Right atrium auricular region (tissue), 2 donors: ENCODE measurements at regions not wholly inside any gene's neighbourhood (a gene's known extent, or its start where the extent isn't known, plus 50 kb on each side); places are given as distances from the start of the nearest gene placed in this dataset.
"Not testable (repeated sequence)": the region's sequence is repeated elsewhere in the genome, so short reads cannot be mapped to it uniquely, and the experiment has no call there.

Source experiments
- DNase-seq: peaks from one replicate; pipeline ENCODE4 v3.0.0-alpha.2; 2019; ENCODE audit warnings: low spot score
- H3K27ac ChIP-seq, 2 donors: fragments of 200-600 bp; sonication (generic); 1 replicate in 1 of 2; 2 replicates in 1 of 2; pipeline ENCODE4 v1.5.1; 2016 to 2019
- H3K27me3 ChIP-seq, 2 donors: fragments of 200-600 bp; sonication (generic); one replicate each; pipeline versions ENCODE4 v1.5.1 to v1.6.0; 2017 to 2019
- H3K36me3 ChIP-seq: fragments of 200-600 bp; sonication (generic); one replicate; pipeline ENCODE4 v1.5.1; 2016
- H3K4me1 ChIP-seq, 2 donors: fragments of 200-600 bp; sonication (generic); one replicate each; pipeline versions ENCODE4 v1.5.1 to v1.6.0; 2017 to 2019
- H3K4me3 ChIP-seq, 2 donors: fragments of 200-600 bp; sonication (generic); 1 replicate in 1 of 2; 2 replicates in 1 of 2; pipeline ENCODE4 v1.5.1; 2017 to 2019; ENCODE audit warnings: mild to moderate bottlenecking in 1 of 2, moderate library complexity in 1 of 2
- H3K9me3 ChIP-seq, 2 donors: fragments of 200-600 bp; sonication (generic); one replicate each; pipeline ENCODE4 v1.5.1; 2019

GRCh38 chr1:144065299-144066060 is 93.7 kb upstream of the FAM72C start:
- not testable (repeated sequence) for H3K36me3 ChIP-seq, H3K4me1 ChIP-seq

GRCh38 chr1:144049365-144049764 is 77.6 kb upstream of the FAM72C start:
- not testable (repeated sequence) for H3K9me3 ChIP-seq, DNase-seq

More at GRCh38 chr1:144065299-144066060, 93.7 kb upstream of the FAM72C start:
- not testable (repeated sequence) for DNase-seq, H3K27me3 ChIP-seq, H3K4me3 ChIP-seq, H3K9me3 ChIP-seq, H3K27ac ChIP-seq

GRCh38 chr1:144046645-144047044 is 74.9 kb upstream of the FAM72C start:
- H3K36me3 ChIP-seq, H3K27me3 ChIP-seq, H3K4me3 ChIP-seq, H3K4me1 ChIP-seq, H3K9me3 ChIP-seq, H3K27ac ChIP-seq, DNase-seq: not testable (repeated sequence)

More at GRCh38 chr1:144049365-144049764, 77.6 kb upstream of the FAM72C start:
- not testable (repeated sequence) for H3K27ac ChIP-seq, H3K4me1 ChIP-seq, H3K4me3 ChIP-seq, H3K27me3 ChIP-seq, H3K36me3 ChIP-seq

GRCh38 chr1:144045751-144046546 is 74.2 kb upstream of the FAM72C start:
- H3K36me3 ChIP-seq, H3K4me3 ChIP-seq, H3K9me3 ChIP-seq, H3K27ac ChIP-seq, H3K27me3 ChIP-seq, H3K4me1 ChIP-seq, DNase-seq: not testable (repeated sequence)

- not testable (repeated sequence) for DNase-seq, H3K4me3 ChIP-seq, H3K4me1 ChIP-seq, H3K9me3 ChIP-seq, H3K27ac ChIP-seq, H3K27me3 ChIP-seq, H3K36me3 ChIP-seq
Measured at GRCh38 chr1:144042251-144042650, 70.5 kb upstream of the FAM72C start.

- DNase-seq, H3K9me3 ChIP-seq, H3K4me3 ChIP-seq, H3K36me3 ChIP-seq, H3K4me1 ChIP-seq, H3K27me3 ChIP-seq, H3K27ac ChIP-seq: not testable (repeated sequence)
Measured at GRCh38 chr1:144040293-144040692, 68.5 kb upstream of the FAM72C start.

- not testable (repeated sequence) for H3K27ac ChIP-seq, H3K27me3 ChIP-seq, H3K9me3 ChIP-seq, H3K36me3 ChIP-seq, DNase-seq, H3K4me1 ChIP-seq, H3K4me3 ChIP-seq
Measured at GRCh38 chr1:144034045-144034444, 62.3 kb upstream of the FAM72C start.

GRCh38 chr1:144031550-144031949 is 59.8 kb upstream of the FAM72C start:
- not testable (repeated sequence) for H3K27ac ChIP-seq, H3K27me3 ChIP-seq, H3K36me3 ChIP-seq

GRCh38 chr1:144026022-144026421 is 54.2 kb upstream of the FAM72C start:
- DNase-seq, H3K27ac ChIP-seq, H3K27me3 ChIP-seq, H3K4me1 ChIP-seq, H3K4me3 ChIP-seq, H3K9me3 ChIP-seq, H3K36me3 ChIP-seq: not testable (repeated sequence)

More at GRCh38 chr1:144031550-144031949, 59.8 kb upstream of the FAM72C start:
- H3K4me1 ChIP-seq, H3K9me3 ChIP-seq, DNase-seq, H3K4me3 ChIP-seq: not testable (repeated sequence)

- not testable (repeated sequence) for H3K4me3 ChIP-seq, H3K9me3 ChIP-seq, DNase-seq, H3K36me3 ChIP-seq, H3K4me1 ChIP-seq, H3K27me3 ChIP-seq, H3K27ac ChIP-seq
Measured at GRCh38 chr1:144021690-144022384, 50.1 kb upstream of the FAM72C start.
